Prostate gland (tissue), 2 donors: ENCODE measurements at regions not wholly inside any gene's neighbourhood (a gene's known extent, or its start where the extent isn't known, plus 50 kb on each side); places are given as distances from the start of the nearest gene placed in this dataset.

ENCODE experiments used
- POLR2A ChIP-seq: fragments of 450-650 bp; IDR thresholded peaks from one replicate; pipeline ENCODE4 v1.6.1; 2016; ENCODE audit warnings: antibody characterized with exemption, mild to moderate bottlenecking
- TF ChIP-seq, protein P1 (sequence below), 4 experiments: fragments of 200-600 bp in 2 of 4; fragments of 450-650 bp in 2 of 4; sonication (generic) in 2 of 4; IDR thresholded peaks; 1 replicate in 3 of 4; 2 replicates in 1 of 4; pipeline ENCODE4 v1.5.1; 2016 to 2019; ENCODE audit warnings: antibody characterized with exemption in 4 of 4, mild to moderate bottlenecking in 2 of 4, moderate library complexity in 2 of 4

DNA sequence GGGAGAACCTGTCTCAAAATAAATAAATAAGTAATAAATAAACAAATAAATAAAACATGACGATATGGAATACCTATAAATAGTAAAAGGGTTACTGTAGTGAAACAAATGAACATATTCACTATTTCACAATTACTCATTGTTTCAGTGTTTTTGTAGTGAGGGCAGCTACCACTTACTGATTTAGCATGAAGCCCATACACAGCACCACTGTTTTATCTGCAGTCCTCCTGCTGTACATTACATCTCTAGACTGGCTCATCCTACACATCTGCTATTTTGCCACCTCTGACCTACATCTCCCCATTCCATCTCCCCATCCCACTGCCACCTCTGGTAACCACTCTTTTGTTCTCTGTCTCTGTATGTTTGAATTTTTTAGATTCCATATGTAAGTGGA lies 332.7 kb upstream of the SMIM21 start:
- TF ChIP-seq, protein P1, sequence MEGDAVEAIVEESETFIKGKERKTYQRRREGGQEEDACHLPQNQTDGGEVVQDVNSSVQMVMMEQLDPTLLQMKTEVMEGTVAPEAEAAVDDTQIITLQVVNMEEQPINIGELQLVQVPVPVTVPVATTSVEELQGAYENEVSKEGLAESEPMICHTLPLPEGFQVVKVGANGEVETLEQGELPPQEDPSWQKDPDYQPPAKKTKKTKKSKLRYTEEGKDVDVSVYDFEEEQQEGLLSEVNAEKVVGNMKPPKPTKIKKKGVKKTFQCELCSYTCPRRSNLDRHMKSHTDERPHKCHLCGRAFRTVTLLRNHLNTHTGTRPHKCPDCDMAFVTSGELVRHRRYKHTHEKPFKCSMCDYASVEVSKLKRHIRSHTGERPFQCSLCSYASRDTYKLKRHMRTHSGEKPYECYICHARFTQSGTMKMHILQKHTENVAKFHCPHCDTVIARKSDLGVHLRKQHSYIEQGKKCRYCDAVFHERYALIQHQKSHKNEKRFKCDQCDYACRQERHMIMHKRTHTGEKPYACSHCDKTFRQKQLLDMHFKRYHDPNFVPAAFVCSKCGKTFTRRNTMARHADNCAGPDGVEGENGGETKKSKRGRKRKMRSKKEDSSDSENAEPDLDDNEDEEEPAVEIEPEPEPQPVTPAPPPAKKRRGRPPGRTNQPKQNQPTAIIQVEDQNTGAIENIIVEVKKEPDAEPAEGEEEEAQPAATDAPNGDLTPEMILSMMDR (IDR thresholded peaks at IDR 0.05), result no peak
- TF ChIP-seq POLR2A, result no peak
